ENCODE measurements at regions not wholly inside any gene's neighbourhood (a gene's known extent, or its start where the extent isn't known, plus 50 kb on each side); places are given as distances from the start of the nearest gene placed in this dataset.

DNA sequence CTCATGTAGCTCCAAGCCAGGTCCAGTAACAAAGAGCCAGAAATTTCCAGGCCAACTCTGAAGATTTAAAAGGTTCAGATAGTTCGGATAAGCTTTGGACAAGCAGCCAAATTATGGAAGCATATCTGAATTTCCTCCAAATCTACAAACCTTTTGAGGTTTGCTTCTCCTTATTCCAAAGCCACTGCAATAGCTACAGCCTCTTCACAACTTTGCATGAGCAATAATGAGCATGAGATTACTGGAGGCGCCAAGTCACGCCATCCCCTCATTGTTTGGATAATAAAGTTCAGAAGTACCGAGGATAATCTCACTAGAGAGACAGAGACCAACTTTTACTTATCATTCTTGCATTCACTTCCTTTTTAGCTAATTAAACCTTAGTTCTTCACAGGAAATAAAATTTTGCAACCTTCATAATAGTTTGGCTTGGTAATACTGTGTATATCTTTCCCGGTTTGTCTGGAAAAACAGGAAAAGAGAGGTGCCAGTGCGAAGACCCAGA is 329.6 kb upstream of the RSPO3 start:
- TF ChIP-seq EZH2 (optimal IDR thresholded peaks at IDR 0.05; ENCODE audit: low read depth, low read length) = no peak
- TF ChIP-seq, protein P1, sequence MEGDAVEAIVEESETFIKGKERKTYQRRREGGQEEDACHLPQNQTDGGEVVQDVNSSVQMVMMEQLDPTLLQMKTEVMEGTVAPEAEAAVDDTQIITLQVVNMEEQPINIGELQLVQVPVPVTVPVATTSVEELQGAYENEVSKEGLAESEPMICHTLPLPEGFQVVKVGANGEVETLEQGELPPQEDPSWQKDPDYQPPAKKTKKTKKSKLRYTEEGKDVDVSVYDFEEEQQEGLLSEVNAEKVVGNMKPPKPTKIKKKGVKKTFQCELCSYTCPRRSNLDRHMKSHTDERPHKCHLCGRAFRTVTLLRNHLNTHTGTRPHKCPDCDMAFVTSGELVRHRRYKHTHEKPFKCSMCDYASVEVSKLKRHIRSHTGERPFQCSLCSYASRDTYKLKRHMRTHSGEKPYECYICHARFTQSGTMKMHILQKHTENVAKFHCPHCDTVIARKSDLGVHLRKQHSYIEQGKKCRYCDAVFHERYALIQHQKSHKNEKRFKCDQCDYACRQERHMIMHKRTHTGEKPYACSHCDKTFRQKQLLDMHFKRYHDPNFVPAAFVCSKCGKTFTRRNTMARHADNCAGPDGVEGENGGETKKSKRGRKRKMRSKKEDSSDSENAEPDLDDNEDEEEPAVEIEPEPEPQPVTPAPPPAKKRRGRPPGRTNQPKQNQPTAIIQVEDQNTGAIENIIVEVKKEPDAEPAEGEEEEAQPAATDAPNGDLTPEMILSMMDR (IDR thresholded peaks at IDR 0.05; ENCODE audit: low read length) = no peak
